SK-N-SH treated with all-trans-retinoic acid at 6 μM for 48 hours (cell line): ENCODE measurements at regions not wholly inside any gene's neighbourhood (a gene's known extent, or its start where the extent isn't known, plus 50 kb on each side); places are given as distances from the start of the nearest gene placed in this dataset.

Experiments
- ATAC-seq: fragments of 200-7000 bp; cut with Tn5 transposase; 3 replicates; pipeline ENCODE4 v1.9.1; 2020; ENCODE audit warnings: mild to moderate bottlenecking, moderate library complexity
- ARNTL ChIP-seq: fragments of 450-650 bp; formaldehyde crosslinking; IDR thresholded peaks from 2 replicates; pipeline ENCODE4 v1.5.0; 2020; ENCODE audit warnings: low read depth, mild to moderate bottlenecking, moderate library complexity, borderline replicate concordance
- BACH2 ChIP-seq: fragments of 250-450 bp; sonication (Bioruptor Pico); IDR thresholded peaks from 2 replicates; pipeline ENCODE4 v1.9.0; 2021; ENCODE audit warnings: mild to moderate bottlenecking, borderline replicate concordance
- CSDC2 ChIP-seq: fragments of 250-450 bp; sonication (Bioruptor Pico); IDR thresholded peaks from 2 replicates; pipeline ENCODE4 v1.5.0; 2020; ENCODE audit warnings: mild to moderate bottlenecking, moderate library complexity
- GLIS3 ChIP-seq: fragments of 250-450 bp; sonication (Bioruptor Pico); IDR thresholded peaks from 2 replicates; pipeline ENCODE4 v1.5.0; 2020; ENCODE audit warnings: mild to moderate bottlenecking, moderate library complexity
- ISL1 ChIP-seq: fragments of 250-450 bp; sonication (Bioruptor Pico); IDR thresholded peaks from 2 replicates; pipeline ENCODE4 v2.1.2; 2022; ENCODE audit warnings: mild to moderate bottlenecking, moderate library complexity
- OSR1 ChIP-seq: fragments of 250-450 bp; sonication (Bioruptor Pico); IDR thresholded peaks from 2 replicates; pipeline ENCODE4 v1.8.0; 2022; ENCODE audit warnings: moderate library complexity, mild to moderate bottlenecking, inconsistent platforms
- PPARA ChIP-seq: fragments of 250-450 bp; sonication (Bioruptor Pico); IDR thresholded peaks from 2 replicates; pipeline ENCODE4 v1.5.0; 2020; ENCODE audit warnings: mild to moderate bottlenecking, borderline replicate concordance
- TCF4 ChIP-seq: fragments of 250-450 bp; sonication (Bioruptor Pico); IDR thresholded peaks from 2 replicates; pipeline ENCODE4 v1.8.0; 2021; ENCODE audit warnings: mild to moderate bottlenecking, moderate library complexity, borderline replicate concordance
- TOX ChIP-seq: fragments of 250-450 bp; sonication (Bioruptor Pico); IDR thresholded peaks from 2 replicates; pipeline ENCODE4 v1.8.0; 2021; ENCODE audit warnings: mild to moderate bottlenecking, moderate library complexity, borderline replicate concordance
- ZC3H10 ChIP-seq: fragments of 250-450 bp; sonication (Bioruptor Pico); IDR thresholded peaks from 2 replicates; pipeline ENCODE4 v1.5.1; 2021; ENCODE audit warnings: mild to moderate bottlenecking, moderate library complexity
- ZFP3 ChIP-seq: fragments of 250-450 bp; sonication (Bioruptor Pico); IDR thresholded peaks from 2 replicates; pipeline ENCODE4 v1.5.0; 2020; ENCODE audit warnings: mild to moderate bottlenecking, moderate library complexity
- ZFP30 ChIP-seq: fragments of 450-650 bp; formaldehyde crosslinking; IDR thresholded peaks from 2 replicates; pipeline ENCODE4 v1.5.0; 2022; ENCODE audit warnings: mild to moderate bottlenecking, moderate library complexity
- ZNF565 ChIP-seq: fragments of 450-650 bp; formaldehyde crosslinking; conservative IDR thresholded peaks from 2 replicates; pipeline ENCODE4 v1.5.0; 2020; ENCODE audit warnings: low read depth, mild to moderate bottlenecking, moderate library complexity
- ZNF70 ChIP-seq: fragments of 450-650 bp; formaldehyde crosslinking; IDR thresholded peaks from 2 replicates; pipeline ENCODE4 v1.5.0; 2020; ENCODE audit warnings: mild to moderate bottlenecking, moderate library complexity
- ZNF8 ChIP-seq: fragments of 450-650 bp; formaldehyde crosslinking; IDR thresholded peaks from 2 replicates; pipeline ENCODE4 v1.5.0; 2020; ENCODE audit warnings: mild to moderate bottlenecking, moderate library complexity
- TF ChIP-seq, protein P1 (sequence below): fragments of 250-450 bp; sonication (Bioruptor Pico); IDR thresholded peaks from 2 replicates; pipeline ENCODE4 v1.5.1; 2021; ENCODE audit warnings: mild to moderate bottlenecking, moderate library complexity
- TF ChIP-seq, protein P2 (sequence below): fragments of 250-450 bp; sonication (Bioruptor Pico); IDR thresholded peaks from 2 replicates; pipeline ENCODE4 v1.8.0; 2021; ENCODE audit warnings: low read depth, mild to moderate bottlenecking, moderate library complexity, borderline replicate concordance
- TF ChIP-seq, protein P3 (sequence below): fragments of 250-450 bp; sonication (Bioruptor Pico); IDR thresholded peaks from 2 replicates; pipeline ENCODE4 v1.5.0; 2020; ENCODE audit warnings: mild to moderate bottlenecking, moderate library complexity
- TF ChIP-seq, protein P4 (sequence below): fragments of 250-450 bp; sonication (Bioruptor Pico); IDR thresholded peaks from 2 replicates; pipeline ENCODE4 v1.8.0; 2020; ENCODE audit warnings: mild to moderate bottlenecking, moderate library complexity, borderline replicate concordance

DNA sequence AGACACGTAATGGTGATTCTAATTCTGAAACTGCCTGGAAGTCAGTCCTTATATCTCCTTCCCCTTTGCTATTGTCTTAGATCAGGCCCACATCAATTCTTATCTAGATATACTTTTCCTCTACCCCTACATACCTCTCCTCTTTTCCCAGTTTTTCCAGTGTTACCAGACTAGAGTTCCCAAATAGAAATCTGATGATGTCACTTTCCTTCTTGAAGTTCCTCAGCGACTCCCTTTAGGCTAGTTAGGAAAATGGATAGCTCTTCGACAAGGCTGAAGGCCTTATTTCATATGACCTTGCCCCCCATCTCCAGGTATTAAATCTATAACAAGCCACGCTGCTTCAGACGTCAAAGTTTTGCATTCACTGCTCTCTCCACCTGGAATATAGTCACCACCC lies 201.1 kb upstream of the ATP2B1 start (continued):
- TF ChIP-seq, protein P1, sequence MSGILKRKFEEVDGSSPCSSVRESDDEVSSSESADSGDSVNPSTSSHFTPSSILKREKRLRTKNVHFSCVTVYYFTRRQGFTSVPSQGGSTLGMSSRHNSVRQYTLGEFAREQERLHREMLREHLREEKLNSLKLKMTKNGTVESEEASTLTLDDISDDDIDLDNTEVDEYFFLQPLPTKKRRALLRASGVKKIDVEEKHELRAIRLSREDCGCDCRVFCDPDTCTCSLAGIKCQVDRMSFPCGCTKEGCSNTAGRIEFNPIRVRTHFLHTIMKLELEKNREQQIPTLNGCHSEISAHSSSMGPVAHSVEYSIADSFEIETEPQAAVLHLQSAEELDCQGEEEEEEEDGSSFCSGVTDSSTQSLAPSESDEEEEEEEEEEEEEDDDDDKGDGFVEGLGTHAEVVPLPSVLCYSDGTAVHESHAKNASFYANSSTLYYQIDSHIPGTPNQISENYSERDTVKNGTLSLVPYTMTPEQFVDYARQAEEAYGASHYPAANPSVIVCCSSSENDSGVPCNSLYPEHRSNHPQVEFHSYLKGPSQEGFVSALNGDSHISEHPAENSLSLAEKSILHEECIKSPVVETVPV (CRISPR knock-in tag): no peak
- TF ChIP-seq, all 23 proteins: peak for 0

DNA sequence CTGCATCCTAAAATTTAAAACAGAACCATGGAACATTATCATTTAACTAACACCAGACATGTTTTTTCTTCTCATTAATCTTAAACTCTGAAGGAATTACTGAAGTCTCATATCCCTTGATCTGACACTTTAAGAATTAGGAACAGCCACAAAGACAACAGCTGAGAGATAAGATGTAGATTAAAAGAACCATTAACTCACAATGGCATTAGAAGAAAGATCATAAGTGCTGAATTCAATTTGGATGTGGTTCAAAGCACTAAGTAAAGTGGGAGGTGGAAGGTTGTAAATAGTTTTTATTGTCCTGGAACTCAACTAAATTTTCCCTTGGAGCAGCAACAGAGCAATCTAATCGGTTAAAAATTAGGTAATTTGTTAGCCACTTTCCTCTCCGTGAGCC lies 199.0 kb upstream of the ATP2B1 start:
- TF ChIP-seq BACH2 (CRISPR knock-in tag) (no peak), ZFP30 (no peak), PPARA (CRISPR knock-in tag) (no peak), TOX (CRISPR knock-in tag) (no peak), ZNF70 (CRISPR knock-in tag) (no peak), ARNTL (CRISPR knock-in tag) (no peak), TCF4 (CRISPR knock-in tag) (peak; percentile 60), ZNF565 (CRISPR knock-in tag) (no peak), OSR1 (CRISPR knock-in tag) (no peak)
- TF ChIP-seq, protein P2, sequence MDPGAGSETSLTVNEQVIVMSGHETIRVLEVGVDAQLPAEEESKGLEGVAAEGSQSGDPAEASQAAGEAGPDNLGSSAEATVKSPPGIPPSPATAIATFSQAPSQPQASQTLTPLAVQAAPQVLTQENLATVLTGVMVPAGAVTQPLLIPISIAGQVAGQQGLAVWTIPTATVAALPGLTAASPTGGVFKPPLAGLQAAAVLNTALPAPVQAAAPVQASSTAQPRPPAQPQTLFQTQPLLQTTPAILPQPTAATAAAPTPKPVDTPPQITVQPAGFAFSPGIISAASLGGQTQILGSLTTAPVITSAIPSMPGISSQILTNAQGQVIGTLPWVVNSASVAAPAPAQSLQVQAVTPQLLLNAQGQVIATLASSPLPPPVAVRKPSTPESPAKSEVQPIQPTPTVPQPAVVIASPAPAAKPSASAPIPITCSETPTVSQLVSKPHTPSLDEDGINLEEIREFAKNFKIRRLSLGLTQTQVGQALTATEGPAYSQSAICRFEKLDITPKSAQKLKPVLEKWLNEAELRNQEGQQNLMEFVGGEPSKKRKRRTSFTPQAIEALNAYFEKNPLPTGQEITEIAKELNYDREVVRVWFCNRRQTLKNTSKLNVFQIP: no peak
- TF ChIP-seq, protein P1 (CRISPR knock-in tag): no peak
- TF ChIP-seq, protein P3, sequence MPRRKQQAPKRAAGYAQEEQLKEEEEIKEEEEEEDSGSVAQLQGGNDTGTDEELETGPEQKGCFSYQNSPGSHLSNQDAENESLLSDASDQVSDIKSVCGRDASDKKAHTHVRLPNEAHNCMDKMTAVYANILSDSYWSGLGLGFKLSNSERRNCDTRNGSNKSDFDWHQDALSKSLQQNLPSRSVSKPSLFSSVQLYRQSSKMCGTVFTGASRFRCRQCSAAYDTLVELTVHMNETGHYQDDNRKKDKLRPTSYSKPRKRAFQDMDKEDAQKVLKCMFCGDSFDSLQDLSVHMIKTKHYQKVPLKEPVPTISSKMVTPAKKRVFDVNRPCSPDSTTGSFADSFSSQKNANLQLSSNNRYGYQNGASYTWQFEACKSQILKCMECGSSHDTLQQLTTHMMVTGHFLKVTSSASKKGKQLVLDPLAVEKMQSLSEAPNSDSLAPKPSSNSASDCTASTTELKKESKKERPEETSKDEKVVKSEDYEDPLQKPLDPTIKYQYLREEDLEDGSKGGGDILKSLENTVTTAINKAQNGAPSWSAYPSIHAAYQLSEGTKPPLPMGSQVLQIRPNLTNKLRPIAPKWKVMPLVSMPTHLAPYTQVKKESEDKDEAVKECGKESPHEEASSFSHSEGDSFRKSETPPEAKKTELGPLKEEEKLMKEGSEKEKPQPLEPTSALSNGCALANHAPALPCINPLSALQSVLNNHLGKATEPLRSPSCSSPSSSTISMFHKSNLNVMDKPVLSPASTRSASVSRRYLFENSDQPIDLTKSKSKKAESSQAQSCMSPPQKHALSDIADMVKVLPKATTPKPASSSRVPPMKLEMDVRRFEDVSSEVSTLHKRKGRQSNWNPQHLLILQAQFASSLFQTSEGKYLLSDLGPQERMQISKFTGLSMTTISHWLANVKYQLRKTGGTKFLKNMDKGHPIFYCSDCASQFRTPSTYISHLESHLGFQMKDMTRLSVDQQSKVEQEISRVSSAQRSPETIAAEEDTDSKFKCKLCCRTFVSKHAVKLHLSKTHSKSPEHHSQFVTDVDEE: peak; percentile 69; the same call in 1 of the 2 replicates
- no peak for ATAC-seq

DNA sequence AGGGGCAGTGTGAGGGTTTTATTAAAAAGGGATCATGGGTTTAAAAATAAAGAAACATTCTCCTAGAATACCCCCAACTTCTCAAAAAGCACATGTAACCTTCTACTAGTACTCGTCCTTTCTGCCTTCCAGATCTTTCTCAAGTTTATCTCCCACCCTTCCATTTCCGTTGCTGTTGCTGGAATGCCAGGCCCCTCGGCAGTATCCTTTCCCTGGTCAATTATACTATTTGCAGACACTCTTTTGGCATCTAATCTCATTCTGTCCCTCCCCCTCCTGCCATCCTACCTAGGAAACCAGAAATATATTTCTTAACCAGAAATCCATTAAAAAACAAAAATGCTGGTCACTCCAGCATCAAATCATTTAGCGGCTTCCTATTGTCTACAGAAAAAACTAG lies 198.2 kb upstream of the ATP2B1 start:
- TF ChIP-seq ZC3H10 (no peak), OSR1 (CRISPR knock-in tag) (no peak)
- ATAC-seq: no peak

DNA sequence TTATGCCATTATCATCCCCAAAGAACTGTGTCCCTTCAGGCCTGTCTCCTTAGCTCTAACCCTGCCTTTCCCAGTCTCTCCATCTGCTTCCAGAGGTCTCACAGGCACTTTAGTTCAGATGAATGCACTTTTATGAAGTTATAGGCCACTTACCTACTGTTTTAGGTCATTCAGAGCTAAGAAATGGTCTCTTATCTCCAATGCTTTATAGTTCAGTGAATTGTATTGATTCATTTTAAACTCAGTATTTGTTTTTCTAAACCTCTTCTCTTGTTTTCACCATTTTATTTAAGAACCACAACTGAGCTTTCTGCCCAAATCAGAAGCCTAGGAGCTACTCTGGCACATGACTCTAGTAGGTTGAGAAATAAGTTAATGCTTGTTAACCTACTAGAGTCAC lies 197.5 kb upstream of the ATP2B1 start:
- no peak for ATAC-seq
- TF ChIP-seq ZNF565 (CRISPR knock-in tag): no peak
- no peak for TF ChIP-seq CSDC2
- no peak for TF ChIP-seq TCF4 (CRISPR knock-in tag)
- TF ChIP-seq, protein P4, sequence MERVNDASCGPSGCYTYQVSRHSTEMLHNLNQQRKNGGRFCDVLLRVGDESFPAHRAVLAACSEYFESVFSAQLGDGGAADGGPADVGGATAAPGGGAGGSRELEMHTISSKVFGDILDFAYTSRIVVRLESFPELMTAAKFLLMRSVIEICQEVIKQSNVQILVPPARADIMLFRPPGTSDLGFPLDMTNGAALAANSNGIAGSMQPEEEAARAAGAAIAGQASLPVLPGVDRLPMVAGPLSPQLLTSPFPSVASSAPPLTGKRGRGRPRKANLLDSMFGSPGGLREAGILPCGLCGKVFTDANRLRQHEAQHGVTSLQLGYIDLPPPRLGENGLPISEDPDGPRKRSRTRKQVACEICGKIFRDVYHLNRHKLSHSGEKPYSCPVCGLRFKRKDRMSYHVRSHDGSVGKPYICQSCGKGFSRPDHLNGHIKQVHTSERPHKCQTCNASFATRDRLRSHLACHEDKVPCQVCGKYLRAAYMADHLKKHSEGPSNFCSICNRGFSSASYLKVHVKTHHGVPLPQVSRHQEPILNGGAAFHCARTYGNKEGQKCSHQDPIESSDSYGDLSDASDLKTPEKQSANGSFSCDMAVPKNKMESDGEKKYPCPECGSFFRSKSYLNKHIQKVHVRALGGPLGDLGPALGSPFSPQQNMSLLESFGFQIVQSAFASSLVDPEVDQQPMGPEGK (CRISPR knock-in tag): no peak
- TF ChIP-seq ZFP3 (CRISPR knock-in tag): no peak
- TF ChIP-seq TOX (CRISPR knock-in tag): no peak
- TF ChIP-seq BACH2 (CRISPR knock-in tag): no peak
- no peak for TF ChIP-seq ZNF70 (CRISPR knock-in tag)
- TF ChIP-seq, protein P1 (CRISPR knock-in tag): no peak
- TF ChIP-seq, protein P3: no peak
- no peak for TF ChIP-seq ARNTL (CRISPR knock-in tag)
- no peak for TF ChIP-seq ZC3H10
- TF ChIP-seq ZFP30: no peak
- TF ChIP-seq GLIS3 (CRISPR knock-in tag): no peak
- no peak for TF ChIP-seq ISL1 (CRISPR knock-in tag)
- TF ChIP-seq ZNF8: no peak
- TF ChIP-seq, all 23 proteins: peak for 0
